ENCODE measurements at regions not wholly inside any gene's neighbourhood (a gene's known extent, or its start where the extent isn't known, plus 50 kb on each side); places are given as distances from the start of the nearest gene placed in this dataset.

- no peak for TF ChIP-seq CTCF (conservative IDR thresholded peaks at IDR 0.05 in 1 of 2, IDR thresholded peaks at IDR 0.05 in 1 of 2; ENCODE audit: low read depth in 1 of 2, low read length in 2 of 2)
- TF ChIP-seq EZH2 (IDR thresholded peaks at IDR 0.05; ENCODE audit: low read length, missing control alignments), result no peak
Measured at GRCh38 chr15:94792196-94792595, 560.8 kb downstream of the MCTP2 start.

All from fibroblast of lung (primary cell).